ENCODE measurements at regions not wholly inside any gene's neighbourhood (a gene's known extent, or its start where the extent isn't known, plus 50 kb on each side); places are given as distances from the start of the nearest gene placed in this dataset.

DNA sequence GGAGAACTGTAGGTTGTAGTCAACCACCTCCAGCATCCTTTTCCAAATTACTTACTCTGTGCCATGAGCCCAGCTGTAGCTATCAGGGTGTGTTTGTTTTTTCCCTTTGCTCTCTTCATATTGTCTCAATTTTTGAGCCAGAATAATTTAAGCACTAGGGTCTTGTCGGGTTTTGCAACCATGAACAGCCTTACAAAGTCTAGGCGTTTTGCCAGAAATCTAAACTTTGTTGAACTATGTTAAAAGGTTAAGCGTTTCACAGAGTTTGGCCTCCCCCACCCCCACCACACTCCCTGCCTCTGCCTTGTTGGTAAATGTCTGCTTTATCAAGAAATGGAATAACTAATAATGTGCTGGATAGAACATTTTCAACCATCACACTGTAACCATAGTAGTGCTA is 190.6 kb upstream of the TTC29 start:
- FAIRE-seq: no peak
- no peaks in the 10 kb centered on the region for H3K79me2 ChIP-seq (ENCODE audit: control insufficient read depth, insufficient read depth, low read length)
- no peak for TF ChIP-seq LCOR (CRISPR knock-in tag; IDR thresholded peaks at IDR 0.05)
- no peak for TF ChIP-seq HMG20B (CRISPR knock-in tag; IDR thresholded peaks at IDR 0.05)
- TF ChIP-seq ZNF316 (IDR thresholded peaks at IDR 0.05): no peak
- no peak for TF ChIP-seq NCOA2 (IDR thresholded peaks at IDR 0.05; ENCODE audit: partially characterized antibody in 2 of 2)
- no peak for TF ChIP-seq THRA (IDR thresholded peaks at IDR 0.05)
- TF ChIP-seq RBM22 (IDR thresholded peaks at IDR 0.05; ENCODE audit: low read depth, low read length, poor library complexity, severe bottlenecking): no peak
- TF ChIP-seq NCOR1 (IDR thresholded peaks at IDR 0.05): no peak
- no peak for TF ChIP-seq EZH2 (IDR thresholded peaks at IDR 0.05; ENCODE audit: borderline replicate concordance, low read depth, low read length)
- no peak for TF ChIP-seq MCM5 (IDR thresholded peaks at IDR 0.05; ENCODE audit: low read depth)
- no peak for TF ChIP-seq ZNF224 (CRISPR knock-in tag; IDR thresholded peaks at IDR 0.05)
- TF ChIP-seq PHB2 (IDR thresholded peaks at IDR 0.05; ENCODE audit: low read depth): no peak
- DNase-seq (ENCODE audit: extremely low read depth in 1 of 4, low spot score in 3 of 4): no peak
- 0 out of 5 replicates have a peak, but pooled peaks cover 0 to 4% of the 10 kb centered on the region in 2 experiments for H3K27me3 ChIP-seq (ENCODE audit: control insufficient read depth in 2 of 2, insufficient read depth in 2 of 2, low read length in 2 of 2)
- BruUV-seq (replicated peaks): no TSS peak
- ChIA-PET CTCF (ENCODE audit: low intra/inter-chr PET ratio) (no interaction called here), POLR2A (no interaction called here)
- no peak overlapping the region for H3K9ac ChIP-seq (ENCODE audit: insufficient read depth in 1 of 2, low read depth in 2 of 2, low read length in 2 of 2)
- H3K4me2 ChIP-seq (ENCODE audit: insufficient read depth, low read length): no peak overlapping the region
- no peaks in the 10 kb centered on the region for H3K4me1 ChIP-seq (replicated peaks in 1 of 2; ENCODE audit: control insufficient read depth in 2 of 2, insufficient read depth in 2 of 2, low read length in 2 of 2)
- H3K27ac ChIP-seq (ENCODE audit: extremely low read depth, low read depth, low read length): no peak overlapping the region
- no peaks in the 10 kb centered on the region for H3K9me3 ChIP-seq (replicated peaks; ENCODE audit: control insufficient read depth, insufficient read depth, low read depth, low read length)
- intact Hi-C loops (cut with micrococcal nuclease) (no loop called here), in situ Hi-C loops (cut with MboI) (loop anchor here (25.0 kb wide), 1 partner anchor 726 kb away; no protein-coding TSS in a partner anchor)
- WGBS (ENCODE audit: insufficient coverage, low coverage, missing lambda C conversion rate): 0% methylated on average over 3 of the region's 3 CpGs
- no peaks in the 10 kb centered on the region for H4K20me1 ChIP-seq (replicated peaks; ENCODE audit: control insufficient read depth, insufficient read depth, low read length)
- no peaks in the 10 kb centered on the region for H3K36me3 ChIP-seq (ENCODE audit: control insufficient read depth, insufficient read depth, low read length)
- no peak overlapping the region for H2AFZ ChIP-seq (ENCODE audit: low read depth, low read length)
- no peak overlapping the region for H3K4me3 ChIP-seq
- ATAC-seq: no peak
- no peaks in the 10 kb centered on the region for H3K9me1 ChIP-seq (ENCODE audit: control insufficient read depth, insufficient read depth, low read length)
